Hematopoietic multipotent progenitor cell treated with erythropoietin and hydrocortisone succinate and interleukin-3 and kit ligand, for 4 days (in vitro differentiated cells): ENCODE measurements at regions not wholly inside any gene's neighbourhood (a gene's known extent, or its start where the extent isn't known, plus 50 kb on each side); places are given as distances from the start of the nearest gene placed in this dataset.
"Not testable (repeated sequence)": the region's sequence is repeated elsewhere in the genome, so short reads cannot be mapped to it uniquely, and the experiment has no call there.

Experiments used
- DNase-seq: peaks from one replicate; pipeline ENCODE4 v3.0.0-alpha.2; 2015

DNA sequence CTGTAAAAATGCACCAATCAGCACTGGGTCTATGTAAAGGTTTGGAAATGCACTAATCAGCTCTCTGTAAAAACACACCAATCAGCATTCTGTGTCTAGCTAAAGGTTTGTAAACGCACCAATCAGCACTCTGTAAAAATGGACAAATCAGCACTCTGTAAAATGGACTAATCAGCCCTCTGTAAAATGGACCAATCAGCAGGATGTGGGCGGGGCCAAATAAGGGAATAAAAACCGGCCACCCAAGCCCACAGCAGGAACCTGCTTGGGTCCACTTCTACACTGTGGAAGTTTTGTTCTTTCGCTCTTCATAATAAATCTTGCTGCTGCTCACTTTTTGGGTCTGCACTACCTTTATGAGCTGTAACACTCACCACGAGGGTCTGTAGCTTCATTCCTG lies 101.0 kb downstream of the SMC2 start:
- not testable (repeated sequence) for DNase-seq

DNA sequence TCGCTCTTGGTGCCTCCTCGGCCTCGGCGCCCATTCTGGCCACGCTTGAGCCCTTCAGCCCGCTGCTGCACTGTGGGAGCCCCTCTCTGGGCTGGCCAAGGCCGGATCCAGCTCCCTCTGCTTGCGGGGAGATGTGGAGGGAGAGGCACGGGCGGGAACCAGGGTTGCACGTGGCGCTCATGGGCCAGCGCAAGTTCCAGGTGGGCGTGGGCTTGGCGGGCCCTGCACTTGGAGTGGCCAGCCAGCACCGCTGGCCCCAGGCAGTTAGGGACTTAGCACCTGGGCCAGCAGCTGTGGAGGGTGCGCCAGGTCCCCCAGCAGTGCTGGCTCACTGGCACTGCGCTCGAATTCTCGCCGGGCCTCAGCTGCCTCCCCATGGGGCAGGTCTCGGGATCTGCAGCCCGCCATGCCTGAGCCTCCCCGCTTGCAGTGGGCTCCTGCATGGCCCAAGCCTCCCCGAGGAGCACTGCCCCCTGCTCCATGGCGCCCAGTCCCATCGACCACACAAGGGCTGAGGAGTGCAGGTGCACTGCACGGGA lies 106.4 kb downstream of the SMC2 start:
- DNase-seq = no peak

DNA sequence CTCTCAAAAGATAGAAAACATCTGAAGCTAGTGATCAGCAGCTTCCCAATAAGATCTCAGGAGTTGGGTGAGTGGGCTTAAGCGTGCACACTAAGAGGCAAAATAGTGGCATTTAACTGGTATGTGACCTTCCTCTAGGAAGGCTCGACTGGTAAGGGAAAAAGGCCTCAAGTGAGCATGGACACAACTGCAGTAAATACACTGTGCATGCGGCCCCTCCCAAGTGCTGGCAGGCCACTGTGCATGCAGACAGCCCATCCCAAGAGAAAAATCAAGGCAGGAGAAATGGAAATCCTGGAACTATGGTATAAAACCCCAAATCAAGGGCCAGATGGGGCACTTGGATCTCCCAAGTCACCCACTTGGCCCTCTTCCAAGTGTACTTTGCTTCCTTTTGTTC lies 112.7 kb downstream of the SMC2 start:
- no peak for DNase-seq

DNA sequence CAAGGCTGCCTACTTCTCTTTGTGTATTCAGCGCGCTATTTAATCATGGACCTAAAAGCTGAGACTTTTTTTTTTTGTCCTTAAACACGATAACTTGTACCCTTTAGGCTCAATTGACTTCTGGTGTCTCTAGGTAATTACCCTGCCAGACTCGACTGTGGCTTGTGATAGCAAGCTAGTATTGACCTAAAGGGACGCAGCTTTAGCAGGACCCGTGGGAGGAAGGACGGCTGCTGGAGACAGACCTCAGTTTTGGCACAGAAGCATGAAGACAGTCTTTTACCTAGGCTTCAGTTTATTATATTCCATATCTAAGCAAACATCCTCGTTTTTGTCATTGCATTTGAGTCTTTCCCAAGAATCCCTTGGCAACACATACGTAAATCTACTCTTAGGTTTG lies 115.3 kb downstream of the SMC2 start:
- no peak for DNase-seq

DNA sequence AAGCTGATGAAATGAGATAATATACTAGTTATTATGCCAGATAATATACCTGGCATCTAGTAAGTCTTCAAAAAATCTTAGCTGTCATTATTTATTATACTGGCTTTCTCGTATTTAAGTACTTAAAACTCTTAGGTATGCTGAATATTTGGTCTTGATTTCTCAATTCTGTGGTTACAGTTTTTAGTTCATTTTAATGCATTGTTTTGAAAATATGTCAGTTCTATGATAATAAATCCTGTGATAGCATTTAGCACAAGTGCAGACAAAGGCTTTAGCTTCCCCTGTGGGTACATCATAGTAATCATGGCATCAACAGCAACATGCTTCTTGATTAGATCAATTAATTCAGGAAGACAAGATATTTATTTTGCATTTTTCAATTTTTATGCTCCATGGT lies 133.0 kb downstream of the SMC2 start:
- no peak for DNase-seq

DNA sequence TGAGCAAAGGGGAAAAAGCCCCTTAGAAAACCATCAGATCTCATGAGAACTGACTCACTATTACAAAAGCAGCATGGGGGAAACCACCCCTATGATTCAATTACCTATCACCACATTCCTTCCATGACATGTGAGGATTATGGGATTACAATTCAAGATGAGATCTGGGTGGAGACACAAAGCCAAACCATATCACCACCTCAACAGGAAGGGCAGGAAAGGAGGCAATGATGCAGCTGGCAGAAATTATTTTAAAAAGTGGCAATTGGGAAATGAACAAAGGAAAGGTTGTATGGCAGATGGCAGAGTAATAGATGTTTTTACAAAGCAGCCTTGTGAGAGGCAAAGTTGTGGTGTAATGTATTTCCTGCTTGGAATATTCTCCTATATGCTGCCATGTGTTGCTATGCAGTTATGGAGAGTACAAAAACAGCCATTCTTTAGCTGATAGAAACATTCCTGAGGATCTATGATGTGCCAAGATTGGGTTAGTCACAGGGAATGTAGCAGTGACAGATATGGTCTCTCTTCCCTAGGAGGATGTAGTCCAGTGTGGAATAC lies 138.8 kb downstream of the SMC2 start:
- no peak for DNase-seq

DNA sequence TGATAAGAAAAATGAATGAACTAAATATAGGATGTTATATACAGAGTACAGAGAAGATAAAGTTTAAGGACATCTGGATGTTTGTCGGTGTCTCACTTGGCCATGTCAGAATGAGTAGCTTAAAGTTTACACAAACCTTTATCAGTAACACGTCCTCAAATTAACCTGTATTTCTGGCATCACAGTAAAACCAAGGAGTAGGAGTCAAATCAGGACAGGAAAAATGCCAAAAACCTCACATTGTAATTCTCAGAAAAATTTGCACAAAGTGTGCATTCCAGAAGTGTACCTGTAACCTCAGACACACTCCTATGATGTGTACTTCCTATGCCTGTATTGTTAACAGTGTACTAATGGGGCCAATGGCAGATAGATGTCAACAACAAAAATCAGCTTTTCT lies 139.3 kb downstream of the SMC2 start:
- no peak for DNase-seq

DNA sequence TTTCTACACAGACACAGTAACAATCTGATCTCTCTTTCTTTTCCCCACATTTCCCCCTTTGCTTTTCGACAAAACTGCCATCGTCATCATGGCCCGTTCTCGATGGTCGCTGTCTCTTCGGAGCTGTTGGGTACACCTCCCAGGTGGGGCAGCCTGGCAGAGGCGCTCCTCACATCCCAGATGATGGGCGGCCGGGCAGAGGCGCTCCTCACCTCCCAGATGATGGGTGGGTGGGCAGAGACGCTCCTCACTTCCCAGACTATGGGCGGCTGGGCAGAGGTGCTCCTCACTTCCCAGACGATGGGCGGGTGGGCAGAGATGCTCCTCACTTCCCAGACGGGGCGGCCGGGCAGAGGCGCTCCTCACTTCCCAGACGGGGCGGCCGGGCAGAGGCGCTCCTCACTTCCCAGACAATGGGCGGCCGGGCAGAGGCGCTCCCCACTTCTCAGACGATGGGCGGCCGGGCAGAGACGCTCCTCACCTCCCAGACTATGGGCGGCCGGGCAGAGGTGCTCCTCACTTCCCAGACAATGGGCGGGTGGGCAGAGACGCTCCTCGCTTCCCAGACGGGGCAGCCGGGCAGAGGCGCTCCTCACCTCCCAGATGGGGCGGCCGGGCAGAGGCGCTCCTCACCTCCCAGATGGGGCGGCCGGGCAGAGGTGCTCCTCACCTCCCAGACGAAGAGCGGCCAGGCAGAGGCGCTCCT lies 140.7 kb downstream of the SMC2 start:
- DNase-seq = not testable (repeated sequence)

DNA sequence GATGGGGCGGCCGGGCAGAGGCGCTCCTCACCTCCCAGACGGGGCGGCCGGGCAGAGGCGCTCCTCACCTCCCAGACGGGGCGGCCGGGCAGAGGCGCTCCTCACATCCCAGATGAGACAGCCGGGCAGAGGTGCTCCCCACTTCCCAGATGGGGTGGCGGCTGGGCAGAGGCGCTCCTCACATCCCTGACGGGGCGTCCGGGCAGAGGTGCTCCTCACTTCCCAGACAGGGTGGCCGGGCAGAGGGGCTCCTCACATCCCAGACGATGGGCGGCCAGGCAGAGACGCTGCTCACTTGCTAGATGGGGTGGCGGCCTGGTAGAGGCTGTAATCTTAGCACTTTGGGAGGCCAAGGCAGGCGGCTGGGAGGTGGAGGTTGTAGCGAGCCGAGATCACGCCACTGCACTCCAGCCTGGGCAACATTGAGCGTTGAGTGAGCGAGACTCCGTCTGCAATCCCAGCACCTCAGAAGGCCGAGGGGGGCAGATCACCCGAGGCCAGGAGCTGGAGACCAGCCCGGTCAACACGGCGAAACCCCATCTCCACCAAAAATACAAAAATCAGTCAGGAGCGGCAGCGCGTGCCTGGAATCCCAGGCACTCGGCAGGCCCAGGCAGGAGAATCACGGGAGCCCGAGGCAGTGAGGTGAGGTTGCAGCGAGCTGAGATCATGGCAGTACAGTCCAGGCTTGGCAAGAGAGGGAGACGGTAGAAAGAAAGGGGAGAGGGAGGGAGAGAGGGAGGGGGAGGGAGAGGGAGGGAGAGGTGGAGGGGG lies 141.4 kb downstream of the SMC2 start:
- DNase-seq = not testable (repeated sequence)

DNA sequence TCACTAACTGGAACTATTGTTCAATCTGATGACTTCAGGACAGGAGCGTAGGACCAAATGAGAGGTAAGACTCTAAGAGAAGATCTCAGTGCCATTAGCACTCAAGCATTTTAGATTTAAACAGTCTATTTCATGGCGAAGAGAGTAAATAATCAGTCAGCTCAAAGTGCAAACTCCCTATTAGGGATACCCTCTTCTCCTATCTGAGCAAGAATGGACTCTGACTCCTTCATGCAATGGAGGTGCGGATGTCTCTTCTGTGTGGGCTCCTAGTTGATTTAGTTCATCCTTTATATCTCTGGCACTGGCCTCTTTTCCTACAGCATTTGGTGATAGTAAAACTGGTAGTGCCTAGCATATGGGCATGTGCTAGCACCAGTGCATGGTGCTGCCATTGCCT lies 144.6 kb downstream of the SMC2 start:
- DNase-seq = no peak

DNA sequence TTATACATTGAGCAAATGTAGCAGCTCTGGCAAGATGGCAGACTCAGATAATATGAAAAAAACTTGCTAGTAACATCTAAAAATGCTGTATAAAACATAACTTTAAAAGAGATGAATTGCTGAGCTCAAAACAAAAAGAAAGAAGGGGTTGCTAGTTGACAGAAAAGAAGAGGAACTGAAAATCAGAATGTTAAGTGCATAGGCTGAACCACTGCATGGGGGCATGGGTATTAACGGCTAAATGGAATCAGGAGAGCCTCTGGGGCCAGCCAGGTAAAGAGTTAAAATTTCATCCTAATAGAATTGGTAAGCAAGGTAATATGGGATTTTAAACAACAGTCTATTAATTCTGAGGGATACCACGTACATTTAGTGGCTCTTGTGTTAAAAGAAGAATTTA lies 146.8 kb downstream of the SMC2 start:
- DNase-seq = no peak

DNA sequence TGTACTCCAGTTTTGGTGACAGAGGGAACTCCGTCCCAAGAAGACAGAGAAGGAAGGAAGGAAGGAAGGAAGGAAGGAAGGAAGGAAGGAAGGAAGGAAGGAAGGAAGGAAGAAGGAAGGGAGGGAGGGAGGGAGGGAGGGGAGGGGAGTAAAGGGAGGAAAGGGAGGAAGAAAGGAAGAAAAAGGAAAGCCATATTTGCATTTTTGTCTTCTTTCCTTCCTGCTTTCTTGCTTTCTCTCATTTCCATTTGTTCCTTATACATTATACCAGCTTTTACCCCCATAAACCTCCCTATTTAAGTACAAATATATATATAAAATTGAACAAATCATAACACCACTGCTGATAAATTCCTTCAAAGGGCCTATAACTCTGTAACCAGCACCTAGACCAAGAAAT lies 151.8 kb downstream of the SMC2 start:
- DNase-seq = no peak

DNA sequence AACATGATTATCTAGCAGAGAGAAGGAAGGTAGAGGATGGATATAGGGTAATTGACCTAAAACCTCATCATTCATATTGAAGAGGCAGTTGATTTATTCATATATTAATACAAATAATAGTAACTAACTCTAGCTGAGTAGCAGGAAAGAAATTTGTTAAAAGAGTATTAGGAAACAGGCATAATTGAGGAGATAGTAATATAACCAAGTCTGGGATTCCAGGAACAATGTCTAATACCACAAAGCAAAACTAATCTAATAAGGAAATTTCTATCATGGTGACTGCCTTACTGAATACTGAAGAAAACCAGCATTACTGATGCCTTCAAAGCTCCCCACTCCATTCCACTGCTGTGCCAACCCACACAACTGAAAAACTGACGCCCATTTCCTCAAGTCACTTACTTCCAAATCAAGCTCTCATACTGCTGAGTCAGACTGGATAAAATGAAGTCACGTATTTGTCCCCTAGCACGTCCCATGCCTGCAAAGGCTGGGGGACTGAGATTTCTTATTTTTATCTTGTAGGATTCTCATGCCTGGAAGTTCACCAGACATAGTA lies 153.9 kb downstream of the SMC2 start:
- DNase-seq = no peak

DNA sequence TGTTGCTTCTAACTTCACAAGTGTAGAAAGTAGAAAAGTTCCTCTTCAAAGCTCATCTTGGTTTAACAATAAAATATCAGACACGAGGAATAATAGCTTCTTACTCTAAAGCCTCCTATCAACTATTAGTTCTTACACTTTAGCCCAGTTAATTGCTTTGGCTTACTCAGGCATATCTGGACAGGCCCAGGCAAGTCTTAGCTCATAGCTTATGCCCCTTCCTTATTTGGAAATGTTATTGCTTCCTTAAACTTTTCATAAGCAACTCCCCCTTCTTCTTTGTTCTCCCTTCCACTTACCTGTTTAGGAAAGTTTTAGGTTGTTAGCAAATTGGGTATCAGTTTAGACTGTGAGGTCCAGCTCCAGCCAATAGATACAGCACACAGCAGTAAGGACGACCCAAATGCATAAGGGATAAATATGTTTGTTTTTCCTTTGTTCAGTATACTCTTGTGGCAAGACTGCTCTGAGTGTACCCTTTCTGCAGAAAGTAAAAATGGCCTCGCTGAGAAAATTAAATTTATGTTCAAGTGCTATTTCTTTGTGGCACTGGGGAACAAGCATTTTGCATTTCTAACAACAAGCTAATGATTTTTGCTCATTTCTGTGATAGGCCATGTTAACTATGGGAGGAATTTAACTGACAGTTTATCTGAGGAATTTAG lies 162.1 kb downstream of the SMC2 start:
- DNase-seq = no peak

DNA sequence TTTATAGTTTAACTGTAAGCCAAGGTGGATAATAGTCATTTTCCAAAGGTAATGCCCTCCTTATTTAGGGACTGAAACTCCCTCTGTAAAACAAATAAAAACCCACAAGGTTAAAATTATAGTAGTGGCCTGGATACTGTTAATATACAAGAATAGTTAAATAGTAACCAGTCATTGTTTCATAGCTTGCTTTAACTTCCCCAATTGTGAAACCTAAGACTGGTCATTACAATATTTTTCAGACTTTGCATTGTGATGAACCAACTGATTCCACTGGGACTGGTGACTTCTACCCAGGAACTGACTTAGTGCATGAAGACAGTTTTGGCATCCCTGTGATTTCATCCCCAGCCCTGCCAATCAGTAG lies 162.6 kb downstream of the SMC2 start:
- no peak for DNase-seq

DNA sequence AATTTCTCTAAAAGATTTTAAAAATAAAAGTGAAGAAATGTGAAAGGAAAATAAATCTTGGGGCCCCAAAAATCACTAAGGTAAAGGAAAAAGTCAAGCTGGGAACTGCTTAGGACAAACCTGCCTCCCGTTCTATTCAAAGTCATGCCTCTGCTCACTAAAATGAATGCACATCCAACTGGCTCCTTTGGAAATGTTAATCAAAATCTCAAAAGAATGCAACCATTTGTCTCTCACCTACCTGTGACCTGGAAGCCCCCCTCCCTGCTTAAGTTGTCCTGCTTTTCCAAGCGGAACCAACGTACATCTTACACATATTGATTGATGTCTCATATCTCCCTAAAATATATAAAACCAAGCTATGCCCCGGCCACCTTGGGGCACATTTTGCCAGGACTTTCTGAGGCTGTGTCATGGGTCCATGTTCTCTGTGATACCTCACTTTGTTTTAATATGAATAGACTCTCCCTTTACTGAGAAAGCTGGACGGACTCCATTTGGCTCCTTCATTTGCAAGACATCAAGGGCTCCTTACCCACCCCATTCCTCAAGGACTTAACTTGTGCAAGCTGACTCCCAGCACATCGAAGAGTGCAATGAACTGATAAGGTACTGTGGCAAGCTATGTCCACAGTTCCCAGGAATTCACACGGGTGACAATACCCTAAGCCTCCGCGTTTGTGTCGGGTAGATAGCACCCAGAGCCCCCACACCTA lies 164.3 kb downstream of the SMC2 start:
- DNase-seq = no peak

DNA sequence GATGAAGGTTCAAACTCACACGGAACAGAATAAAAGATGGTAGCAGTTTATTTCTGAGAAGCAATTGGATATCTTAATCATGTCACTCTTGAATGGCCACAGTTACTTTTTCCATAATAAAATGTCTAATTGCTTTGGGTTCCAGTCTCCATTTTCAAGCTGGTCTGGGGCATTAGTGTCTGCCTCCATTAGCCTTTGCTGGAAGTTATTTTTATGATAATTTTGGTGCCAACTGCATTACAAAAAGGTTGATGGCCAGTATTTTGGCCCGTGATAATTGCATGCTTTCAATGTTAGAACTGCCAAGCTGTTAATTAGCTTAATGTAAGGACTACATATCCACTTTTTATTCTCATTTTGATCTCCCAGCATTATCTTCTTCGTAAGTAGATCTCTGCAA lies 165.9 kb downstream of the SMC2 start:
- no peak for DNase-seq

DNA sequence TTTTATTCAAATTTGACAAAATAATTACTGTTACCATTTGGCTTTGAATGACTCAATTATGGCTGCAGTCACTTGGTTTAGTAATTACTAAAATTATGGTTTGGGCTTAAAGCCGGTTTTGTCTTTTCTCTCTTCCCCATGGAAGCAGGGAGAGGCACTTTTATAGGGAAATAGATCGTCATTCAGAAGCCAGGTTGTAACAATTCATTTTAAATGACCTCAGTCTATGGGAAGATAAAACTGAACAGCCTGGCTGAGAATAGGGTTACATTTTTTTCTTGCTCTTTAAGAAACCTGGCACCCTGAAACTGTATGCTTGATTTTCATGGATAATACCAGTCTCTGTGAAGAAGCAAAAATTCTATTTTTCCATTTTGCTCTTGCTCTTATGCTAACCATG lies 169.8 kb downstream of the SMC2 start:
- DNase-seq = no peak

DNA sequence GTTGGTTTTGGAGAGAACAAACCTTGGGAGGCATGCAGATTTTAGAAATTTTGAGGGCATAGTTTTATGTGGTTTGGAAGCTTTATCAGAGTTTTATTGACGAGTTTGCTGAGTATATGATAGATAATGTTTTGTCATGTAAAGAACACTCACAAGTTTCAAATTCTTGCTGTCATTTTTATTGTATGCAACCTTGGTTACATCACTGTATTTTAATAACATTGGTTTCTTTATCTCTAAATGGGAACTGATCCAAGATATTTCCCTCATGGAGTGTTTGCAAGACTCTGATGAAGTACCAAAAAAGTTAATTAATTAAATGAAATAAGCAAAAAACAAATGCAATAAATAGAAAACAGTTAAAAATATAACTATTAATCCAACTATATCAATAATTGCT lies 170.3 kb downstream of the SMC2 start:
- no peak for DNase-seq

DNA sequence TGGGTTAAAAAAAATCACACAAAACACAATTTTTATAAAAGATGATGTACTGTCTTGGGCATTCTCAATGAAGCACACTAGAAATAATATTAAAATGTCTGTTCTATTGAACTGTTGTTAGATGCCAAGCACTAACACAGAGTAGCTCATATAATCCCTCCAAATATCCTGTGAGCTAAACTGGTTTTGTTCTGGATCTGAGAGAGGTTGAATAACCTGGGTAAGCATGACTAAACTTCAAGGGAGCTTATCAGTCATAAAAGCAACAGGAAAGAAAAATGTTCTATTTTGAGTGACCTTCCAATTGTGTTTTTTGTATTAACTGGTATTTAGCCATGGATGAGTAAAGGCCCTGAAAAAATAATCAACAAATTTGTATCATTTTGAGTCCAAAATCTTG lies 175.3 kb downstream of the SMC2 start:
- no peak for DNase-seq

DNA sequence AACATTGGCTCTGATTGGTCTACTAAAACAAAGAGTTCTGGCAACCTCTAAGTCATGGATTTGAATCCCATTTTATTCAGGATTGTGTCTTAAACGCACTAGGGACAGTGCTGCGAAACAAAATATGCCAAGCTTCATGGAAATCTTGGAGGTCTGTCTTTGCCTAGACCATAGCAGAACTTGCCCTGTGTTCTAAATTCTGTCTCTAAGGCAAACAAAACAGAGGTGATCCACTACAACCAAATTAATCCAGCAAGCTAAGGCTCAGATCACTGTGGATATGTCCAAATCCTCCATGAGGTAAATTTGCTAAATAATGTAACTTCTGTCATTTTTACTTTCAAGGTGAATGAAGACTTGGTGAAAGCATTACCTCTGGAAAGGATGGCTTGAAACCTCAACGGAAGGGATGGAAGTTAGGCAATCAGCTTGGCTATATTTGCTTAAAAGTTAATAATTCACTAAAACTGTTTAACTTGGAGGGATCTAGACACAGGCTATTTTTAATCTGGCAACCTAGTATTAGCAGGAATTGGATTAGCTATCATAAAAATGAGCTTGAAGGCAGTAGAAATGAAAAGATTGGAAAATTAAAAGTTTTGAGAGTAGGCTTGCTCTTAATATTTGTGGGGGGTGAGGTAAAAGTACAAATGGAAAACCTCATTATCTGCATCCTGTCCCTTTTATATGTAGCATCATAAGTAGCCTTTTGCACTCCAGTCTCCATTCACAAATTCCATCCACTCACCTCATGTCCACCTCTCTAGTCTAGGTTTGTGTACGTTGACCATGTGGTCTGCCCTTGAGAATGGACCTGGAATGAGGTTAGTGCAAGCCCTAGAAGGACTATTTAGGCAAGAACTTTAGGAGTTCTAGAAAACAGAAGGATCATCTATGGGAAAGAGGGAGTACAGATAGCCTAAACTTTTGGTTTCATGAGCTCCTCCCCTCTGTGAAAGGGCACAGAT lies 176.2 kb downstream of the SMC2 start:
- no peak for DNase-seq
